ENCODE measurements at regions not wholly inside any gene's neighbourhood (a gene's known extent, or its start where the extent isn't known, plus 50 kb on each side); places are given as distances from the start of the nearest gene placed in this dataset.
"Not testable (repeated sequence)": the region's sequence is repeated elsewhere in the genome, so short reads cannot be mapped to it uniquely, and the experiment has no call there.

DNA sequence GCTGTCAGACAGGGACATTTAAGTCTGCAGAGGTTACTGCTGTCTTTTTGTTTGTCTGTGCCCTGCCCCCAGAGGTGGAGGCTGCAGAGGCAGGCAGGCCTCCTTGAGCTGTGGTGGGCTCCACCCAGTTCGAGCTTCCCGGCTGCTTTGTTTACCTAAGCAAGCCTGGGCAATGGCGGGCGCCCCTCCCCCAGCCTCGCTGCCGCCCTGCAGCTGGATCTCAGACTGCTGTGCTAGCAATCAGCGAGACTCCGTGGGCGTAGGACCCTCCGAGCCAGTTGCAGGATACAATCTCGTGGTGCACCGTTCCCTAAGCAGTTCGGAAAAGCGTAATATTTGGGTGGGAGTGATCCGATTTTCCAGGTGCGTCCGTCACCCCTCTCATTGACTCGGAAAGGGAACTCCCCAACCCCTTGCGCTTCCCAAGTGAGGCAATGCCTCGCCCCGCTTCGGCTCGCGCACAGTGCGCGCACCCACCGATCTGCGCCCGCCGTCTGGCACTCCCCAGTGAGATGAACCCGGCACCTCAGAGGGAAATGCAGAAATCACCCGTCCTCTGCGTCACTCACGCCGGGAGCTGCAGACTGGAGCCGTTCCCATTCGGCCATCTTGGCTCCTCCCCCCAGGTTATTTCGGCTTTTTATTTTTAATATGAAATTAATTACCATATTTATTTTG lies 217.8 kb upstream of the EPHA7 start:
- TF ChIP-seq POLR2AphosphoS5 (IDR thresholded peaks at IDR 0.05; ENCODE audit: low read depth, low read length); SIN3A (IDR thresholded peaks at IDR 0.05; ENCODE audit: borderline replicate concordance, insufficient read depth, low read depth, low read length): not testable (repeated sequence)
- TF ChIP-seq, protein P1, sequence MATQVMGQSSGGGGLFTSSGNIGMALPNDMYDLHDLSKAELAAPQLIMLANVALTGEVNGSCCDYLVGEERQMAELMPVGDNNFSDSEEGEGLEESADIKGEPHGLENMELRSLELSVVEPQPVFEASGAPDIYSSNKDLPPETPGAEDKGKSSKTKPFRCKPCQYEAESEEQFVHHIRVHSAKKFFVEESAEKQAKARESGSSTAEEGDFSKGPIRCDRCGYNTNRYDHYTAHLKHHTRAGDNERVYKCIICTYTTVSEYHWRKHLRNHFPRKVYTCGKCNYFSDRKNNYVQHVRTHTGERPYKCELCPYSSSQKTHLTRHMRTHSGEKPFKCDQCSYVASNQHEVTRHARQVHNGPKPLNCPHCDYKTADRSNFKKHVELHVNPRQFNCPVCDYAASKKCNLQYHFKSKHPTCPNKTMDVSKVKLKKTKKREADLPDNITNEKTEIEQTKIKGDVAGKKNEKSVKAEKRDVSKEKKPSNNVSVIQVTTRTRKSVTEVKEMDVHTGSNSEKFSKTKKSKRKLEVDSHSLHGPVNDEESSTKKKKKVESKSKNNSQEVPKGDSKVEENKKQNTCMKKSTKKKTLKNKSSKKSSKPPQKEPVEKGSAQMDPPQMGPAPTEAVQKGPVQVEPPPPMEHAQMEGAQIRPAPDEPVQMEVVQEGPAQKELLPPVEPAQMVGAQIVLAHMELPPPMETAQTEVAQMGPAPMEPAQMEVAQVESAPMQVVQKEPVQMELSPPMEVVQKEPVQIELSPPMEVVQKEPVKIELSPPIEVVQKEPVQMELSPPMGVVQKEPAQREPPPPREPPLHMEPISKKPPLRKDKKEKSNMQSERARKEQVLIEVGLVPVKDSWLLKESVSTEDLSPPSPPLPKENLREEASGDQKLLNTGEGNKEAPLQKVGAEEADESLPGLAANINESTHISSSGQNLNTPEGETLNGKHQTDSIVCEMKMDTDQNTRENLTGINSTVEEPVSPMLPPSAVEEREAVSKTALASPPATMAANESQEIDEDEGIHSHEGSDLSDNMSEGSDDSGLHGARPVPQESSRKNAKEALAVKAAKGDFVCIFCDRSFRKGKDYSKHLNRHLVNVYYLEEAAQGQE (IDR thresholded peaks at IDR 0.05; ENCODE audit: insufficient read depth in 1 of 2, low read depth in 2 of 2, low read length in 1 of 2) = not testable (repeated sequence)
- TF ChIP-seq, protein P2, sequence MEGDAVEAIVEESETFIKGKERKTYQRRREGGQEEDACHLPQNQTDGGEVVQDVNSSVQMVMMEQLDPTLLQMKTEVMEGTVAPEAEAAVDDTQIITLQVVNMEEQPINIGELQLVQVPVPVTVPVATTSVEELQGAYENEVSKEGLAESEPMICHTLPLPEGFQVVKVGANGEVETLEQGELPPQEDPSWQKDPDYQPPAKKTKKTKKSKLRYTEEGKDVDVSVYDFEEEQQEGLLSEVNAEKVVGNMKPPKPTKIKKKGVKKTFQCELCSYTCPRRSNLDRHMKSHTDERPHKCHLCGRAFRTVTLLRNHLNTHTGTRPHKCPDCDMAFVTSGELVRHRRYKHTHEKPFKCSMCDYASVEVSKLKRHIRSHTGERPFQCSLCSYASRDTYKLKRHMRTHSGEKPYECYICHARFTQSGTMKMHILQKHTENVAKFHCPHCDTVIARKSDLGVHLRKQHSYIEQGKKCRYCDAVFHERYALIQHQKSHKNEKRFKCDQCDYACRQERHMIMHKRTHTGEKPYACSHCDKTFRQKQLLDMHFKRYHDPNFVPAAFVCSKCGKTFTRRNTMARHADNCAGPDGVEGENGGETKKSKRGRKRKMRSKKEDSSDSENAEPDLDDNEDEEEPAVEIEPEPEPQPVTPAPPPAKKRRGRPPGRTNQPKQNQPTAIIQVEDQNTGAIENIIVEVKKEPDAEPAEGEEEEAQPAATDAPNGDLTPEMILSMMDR (IDR thresholded peaks at IDR 0.05) = not testable (repeated sequence)
